Tibial nerve (tissue), 4 donors: ENCODE measurements at regions not wholly inside any gene's neighbourhood (a gene's known extent, or its start where the extent isn't known, plus 50 kb on each side); places are given as distances from the start of the nearest gene placed in this dataset.
"Not testable (repeated sequence)": the region's sequence is repeated elsewhere in the genome, so short reads cannot be mapped to it uniquely, and the experiment has no call there.

ENCODE experiments used
- DNase-seq, 2 donors: peaks; one replicate each; pipeline ENCODE4 v3.0.0-alpha.2; 2019; ENCODE audit warnings: low spot score in 2 of 2
- H3K27ac ChIP-seq, 4 donors: fragments of 200-600 bp; sonication (generic) in 3 of 4; one replicate each; pipeline ENCODE4 v1.5.1; 2017 to 2019; ENCODE audit warnings: mild to moderate bottlenecking in 1 of 4
- H3K27me3 ChIP-seq, 2 donors: fragments of 200-600 bp; sonication (generic) in 1 of 2; one replicate each; pipeline versions ENCODE4 v1.5.1 to v1.6.0; 2017 to 2019
- H3K36me3 ChIP-seq, 3 donors: fragments of 200-600 bp; sonication (generic); one replicate each; pipeline ENCODE4 v1.5.1; 2018 to 2019
- H3K4me1 ChIP-seq, 4 donors: fragments of 200-600 bp; sonication (generic) in 3 of 4; one replicate each; pipeline ENCODE4 v1.5.1; 2017 to 2019
- H3K4me3 ChIP-seq, 4 donors: fragments of 200-600 bp; sonication (generic) in 3 of 4; one replicate each; pipeline ENCODE4 v1.5.1; 2017 to 2019; ENCODE audit warnings: mild to moderate bottlenecking in 1 of 4, moderate library complexity in 1 of 4
- H3K9me3 ChIP-seq, 4 donors: fragments of 200-600 bp; sonication (generic) in 3 of 4; one replicate each; pipeline ENCODE4 v1.5.1; 2017 to 2019
- WGBS, 2 donors: methylation state at CpG; one replicate each; pipeline ENCODE4 v1.1.5; 2018; 5-methylcytosine and 5-hydroxymethylcytosine counted together
- TF ChIP-seq, protein P1 (sequence below), 5 experiments: fragments of 200-600 bp in 3 of 5; fragments of 450-650 bp in 2 of 5; sonication (generic) in 3 of 5; IDR thresholded peaks; one replicate each; pipeline ENCODE4 v1.5.1; 2016 to 2019; ENCODE audit warnings: antibody characterized with exemption in 5 of 5, mild to moderate bottlenecking in 3 of 5, moderate library complexity in 2 of 5

DNA sequence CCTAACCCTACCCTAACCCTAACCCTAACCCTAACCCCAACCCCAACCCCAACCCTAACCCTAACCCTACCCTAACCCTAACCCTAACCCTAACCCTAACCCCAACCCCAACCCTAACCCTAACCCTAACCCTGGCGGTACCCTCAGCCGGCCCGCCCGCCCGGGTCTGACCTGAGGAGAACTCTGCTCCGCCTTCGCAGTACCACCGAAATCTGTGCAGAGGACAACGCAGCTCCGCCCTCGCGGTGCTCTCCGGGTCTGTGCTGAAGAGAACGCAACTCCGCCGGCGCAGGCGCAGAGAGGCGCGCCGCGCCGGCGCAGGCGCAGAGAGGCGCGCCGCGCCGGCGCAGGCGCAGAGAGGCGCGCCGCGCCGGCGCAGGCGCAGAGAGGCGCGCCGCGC is 56.1 kb upstream of the IQSEC3 start:
- WGBS, 2 donors: 93% methylated on average over 31 of the region's 43 CpGs; no CpG with 5 or more reads in 1 of the 2 donors
- H3K36me3 ChIP-seq, H3K27me3 ChIP-seq, H3K4me1 ChIP-seq, H3K4me3 ChIP-seq, H3K9me3 ChIP-seq, DNase-seq, H3K27ac ChIP-seq: not testable (repeated sequence)

DNA sequence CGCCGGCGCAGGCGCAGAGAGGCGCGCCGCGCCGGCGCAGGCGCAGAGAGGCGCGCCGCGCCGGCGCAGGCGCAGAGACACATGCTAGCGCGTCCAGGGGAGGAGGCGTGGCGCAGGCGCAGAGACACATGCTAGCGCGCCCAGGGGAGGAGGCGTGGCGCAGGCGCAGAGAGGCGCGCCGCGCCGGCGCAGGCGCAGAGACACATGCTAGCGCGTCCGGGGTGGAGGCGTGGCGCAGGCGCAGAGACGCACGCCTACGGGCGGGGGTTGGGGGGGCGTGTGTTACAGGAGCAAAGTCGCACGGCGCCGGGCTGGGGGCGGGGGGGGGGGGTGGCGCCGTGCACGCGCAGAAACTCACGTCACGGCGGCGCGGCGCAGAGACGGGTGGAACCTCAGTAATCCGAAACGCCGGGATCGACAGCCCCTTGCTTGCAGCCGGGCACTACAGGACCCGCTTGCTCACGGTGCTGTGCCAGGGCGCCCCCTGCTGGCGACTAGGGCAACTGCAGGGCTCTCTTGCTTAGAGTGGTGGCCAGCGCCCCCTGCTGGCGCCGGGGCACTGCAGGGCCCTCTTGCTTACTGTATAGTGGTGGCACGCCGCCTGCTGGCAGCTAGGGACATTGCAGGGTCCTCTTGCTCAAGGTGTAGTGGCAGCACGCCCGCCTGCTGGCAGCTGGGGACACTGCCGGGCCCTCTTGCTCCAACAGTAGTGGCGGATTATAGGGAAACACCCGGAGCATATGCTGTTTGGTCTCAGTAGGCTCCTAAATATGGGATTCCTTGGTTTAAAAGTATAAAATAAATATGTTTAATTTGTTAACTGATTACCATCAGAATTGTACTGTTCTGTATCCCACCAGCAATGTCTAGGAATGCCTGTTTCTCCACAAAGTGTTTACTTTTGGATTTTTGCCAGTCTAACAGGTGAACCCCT is 55.4 kb upstream of the IQSEC3 start:
- not testable (repeated sequence) for H3K4me1 ChIP-seq, H3K4me3 ChIP-seq, H3K9me3 ChIP-seq, H3K36me3 ChIP-seq, H3K27me3 ChIP-seq, DNase-seq, H3K27ac ChIP-seq
- WGBS, 2 donors: 84% methylated on average over 42 of the region's 81 CpGs; no CpG with 5 or more reads in 1 of the 2 donors
- TF ChIP-seq, protein P1, sequence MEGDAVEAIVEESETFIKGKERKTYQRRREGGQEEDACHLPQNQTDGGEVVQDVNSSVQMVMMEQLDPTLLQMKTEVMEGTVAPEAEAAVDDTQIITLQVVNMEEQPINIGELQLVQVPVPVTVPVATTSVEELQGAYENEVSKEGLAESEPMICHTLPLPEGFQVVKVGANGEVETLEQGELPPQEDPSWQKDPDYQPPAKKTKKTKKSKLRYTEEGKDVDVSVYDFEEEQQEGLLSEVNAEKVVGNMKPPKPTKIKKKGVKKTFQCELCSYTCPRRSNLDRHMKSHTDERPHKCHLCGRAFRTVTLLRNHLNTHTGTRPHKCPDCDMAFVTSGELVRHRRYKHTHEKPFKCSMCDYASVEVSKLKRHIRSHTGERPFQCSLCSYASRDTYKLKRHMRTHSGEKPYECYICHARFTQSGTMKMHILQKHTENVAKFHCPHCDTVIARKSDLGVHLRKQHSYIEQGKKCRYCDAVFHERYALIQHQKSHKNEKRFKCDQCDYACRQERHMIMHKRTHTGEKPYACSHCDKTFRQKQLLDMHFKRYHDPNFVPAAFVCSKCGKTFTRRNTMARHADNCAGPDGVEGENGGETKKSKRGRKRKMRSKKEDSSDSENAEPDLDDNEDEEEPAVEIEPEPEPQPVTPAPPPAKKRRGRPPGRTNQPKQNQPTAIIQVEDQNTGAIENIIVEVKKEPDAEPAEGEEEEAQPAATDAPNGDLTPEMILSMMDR (IDR thresholded peaks at IDR 0.05): peak in 1 of 5 experiments; percentile 9

DNA sequence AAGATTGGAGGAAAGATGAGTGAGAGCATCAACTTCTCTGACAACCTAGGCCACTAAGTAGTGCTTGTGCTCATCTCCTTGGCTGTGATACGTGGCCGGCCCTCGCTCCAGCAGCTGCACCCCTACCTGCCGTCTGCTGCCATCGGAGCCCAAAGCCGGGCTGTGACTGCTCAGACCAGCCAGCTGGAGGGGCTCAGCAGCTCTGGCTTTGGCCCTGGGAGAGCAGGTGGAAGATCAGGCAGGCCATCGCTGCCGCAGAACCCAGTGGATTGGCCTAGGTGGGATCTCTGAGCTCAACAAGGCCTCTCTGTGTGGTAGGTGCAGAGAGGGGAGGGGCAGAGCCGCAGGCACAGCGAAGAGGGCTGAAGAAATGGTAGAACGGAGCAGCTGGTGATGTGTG is 54.3 kb upstream of the IQSEC3 start:
- not testable (repeated sequence) for H3K27ac ChIP-seq, H3K36me3 ChIP-seq, H3K4me3 ChIP-seq, H3K27me3 ChIP-seq, H3K9me3 ChIP-seq, H3K4me1 ChIP-seq
- peak in 1 of 2 donors; percentile 4 for DNase-seq
- WGBS, 2 donors: 92 to 94% methylated on average over 6 to 11 of the region's 11 CpGs

DNA sequence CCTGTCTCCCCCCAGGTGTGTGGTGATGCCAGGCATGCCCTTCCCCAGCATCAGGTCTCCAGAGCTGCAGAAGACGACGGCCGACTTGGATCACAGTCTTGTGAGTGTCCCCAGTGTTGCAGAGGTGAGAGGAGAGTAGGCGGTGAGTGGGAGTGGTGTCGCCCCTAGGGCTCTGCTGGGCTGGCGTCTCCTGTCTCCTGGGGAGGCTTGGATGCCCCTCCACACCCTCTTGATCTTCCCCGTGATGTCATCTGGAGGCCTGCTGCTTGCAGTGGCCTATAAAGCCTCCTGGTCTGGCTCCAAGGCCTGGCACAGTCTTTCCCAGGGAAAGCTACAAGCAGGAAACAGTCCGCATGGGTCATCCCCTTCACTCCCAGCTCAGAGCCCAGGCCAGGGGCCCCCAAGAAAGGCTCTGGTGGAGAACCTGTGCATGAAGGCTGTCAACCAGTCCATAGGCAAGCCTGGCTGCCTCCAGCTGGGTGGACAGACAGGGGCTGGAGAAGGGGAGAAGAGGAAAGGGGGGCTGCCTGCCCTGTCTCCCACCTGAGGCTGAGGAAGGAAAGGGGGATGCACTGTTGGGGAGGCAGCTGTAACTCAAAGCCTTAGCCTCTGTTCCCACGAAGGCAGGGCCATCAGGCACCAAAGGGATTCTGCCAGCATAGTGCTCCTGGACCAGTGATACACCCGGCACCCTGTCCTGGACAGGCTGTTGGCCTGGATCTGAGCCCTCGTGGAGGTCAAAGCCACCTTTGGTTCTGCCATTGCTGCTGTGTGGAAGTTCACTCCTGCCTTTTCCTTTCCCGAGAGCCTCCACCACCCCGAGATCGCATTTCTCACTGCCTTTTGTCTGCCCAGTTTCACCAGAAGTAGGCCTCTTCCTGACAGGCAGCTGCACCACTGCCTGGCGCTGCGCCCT is 53.6 kb upstream of the IQSEC3 start:
- H3K9me3 ChIP-seq, H3K4me1 ChIP-seq, H3K27me3 ChIP-seq, H3K27ac ChIP-seq, H3K4me3 ChIP-seq: not testable (repeated sequence)
- 83 to 88% methylated on average over 15 to 16 of the region's 16 CpGs for WGBS, 2 donors
- DNase-seq: peak in 1 of 2 donors; percentile 4
- peaks cover 0 to 16% (median 0%) of the 10 kb centered on the region in 3 donors for H3K36me3 ChIP-seq

DNA sequence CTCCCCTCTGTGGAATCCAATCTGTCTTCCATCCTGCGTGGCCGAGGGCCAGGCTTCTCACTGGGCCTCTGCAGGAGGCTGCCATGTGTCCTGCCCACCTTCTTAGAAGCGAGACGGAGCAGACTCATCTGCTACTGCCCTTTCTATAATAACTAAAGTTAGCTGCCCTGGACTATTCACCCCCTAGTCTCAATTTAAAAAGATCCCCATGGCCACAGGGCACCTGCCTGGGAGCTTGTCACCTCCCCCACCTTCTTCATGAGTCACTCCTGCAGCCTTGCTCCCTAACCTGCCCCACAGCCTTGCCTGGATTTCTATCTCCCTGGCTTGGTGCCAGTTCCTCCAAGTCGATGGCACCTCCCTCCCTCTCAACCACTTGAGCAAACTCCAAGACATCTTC is 52.7 kb upstream of the IQSEC3 start:
- H3K4me1 ChIP-seq, DNase-seq, H3K9me3 ChIP-seq, H3K27ac ChIP-seq, H3K4me3 ChIP-seq, H3K27me3 ChIP-seq: not testable (repeated sequence)
- 72 to 75% methylated on average over 5 of the region's 5 CpGs for WGBS, 2 donors
- H3K36me3 ChIP-seq: peaks cover 0 to 16% (median 0%) of the 10 kb centered on the region in 3 donors

DNA sequence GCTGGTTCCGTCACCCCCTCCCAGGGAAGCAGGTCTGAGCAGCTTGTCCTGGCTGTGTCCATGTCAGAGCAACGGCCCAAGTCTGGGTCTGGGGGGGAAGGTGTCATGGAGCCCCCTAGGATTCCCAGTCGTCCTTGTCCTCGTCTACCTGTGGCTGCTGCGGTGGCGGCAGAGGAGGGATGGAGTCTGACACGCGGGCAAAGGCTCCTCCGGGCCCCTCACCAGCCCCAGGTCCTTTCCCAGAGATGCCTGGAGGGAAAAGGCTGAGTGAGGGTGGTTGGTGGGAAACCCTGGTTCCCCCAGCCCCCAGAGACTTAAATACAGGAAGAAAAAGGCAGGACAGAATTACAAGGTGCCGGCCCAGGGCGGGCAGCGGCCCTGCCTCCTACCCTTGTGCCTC is 51.9 kb upstream of the IQSEC3 start:
- not testable (repeated sequence) for H3K9me3 ChIP-seq, H3K27ac ChIP-seq, DNase-seq, H3K4me3 ChIP-seq, H3K27me3 ChIP-seq, H3K4me1 ChIP-seq
- peaks cover 0 to 16% (median 0%) of the 10 kb centered on the region in 3 donors for H3K36me3 ChIP-seq
- WGBS, 2 donors: 90 to 91% methylated on average over 9 to 10 of the region's 12 CpGs

DNA sequence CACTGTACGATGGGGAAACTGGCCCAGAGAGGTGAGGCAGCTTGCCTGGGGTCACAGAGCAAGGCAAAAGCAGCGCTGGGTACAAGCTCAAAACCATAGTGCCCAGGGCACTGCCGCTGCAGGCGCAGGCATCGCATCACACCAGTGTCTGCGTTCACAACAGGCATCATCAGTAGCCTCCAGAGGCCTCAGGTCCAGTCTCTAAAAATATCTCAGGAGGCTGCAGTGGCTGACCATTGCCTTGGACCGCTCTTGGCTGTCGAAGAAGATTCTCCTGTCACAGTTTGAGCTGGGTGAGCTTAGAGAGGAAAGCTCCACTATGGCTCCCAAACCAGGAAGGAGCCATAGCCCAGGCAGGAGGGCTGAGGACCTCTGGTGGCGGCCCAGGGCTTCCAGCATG is 51.2 kb upstream of the IQSEC3 start:
- not testable (repeated sequence) for H3K4me1 ChIP-seq, H3K4me3 ChIP-seq, DNase-seq, H3K27ac ChIP-seq, H3K9me3 ChIP-seq, H3K27me3 ChIP-seq
- H3K36me3 ChIP-seq: peaks cover 0 to 16% (median 0%) of the 10 kb centered on the region in 3 donors
- WGBS, 2 donors: no CpG with 5 or more reads among the region's 9 CpGs

DNA sequence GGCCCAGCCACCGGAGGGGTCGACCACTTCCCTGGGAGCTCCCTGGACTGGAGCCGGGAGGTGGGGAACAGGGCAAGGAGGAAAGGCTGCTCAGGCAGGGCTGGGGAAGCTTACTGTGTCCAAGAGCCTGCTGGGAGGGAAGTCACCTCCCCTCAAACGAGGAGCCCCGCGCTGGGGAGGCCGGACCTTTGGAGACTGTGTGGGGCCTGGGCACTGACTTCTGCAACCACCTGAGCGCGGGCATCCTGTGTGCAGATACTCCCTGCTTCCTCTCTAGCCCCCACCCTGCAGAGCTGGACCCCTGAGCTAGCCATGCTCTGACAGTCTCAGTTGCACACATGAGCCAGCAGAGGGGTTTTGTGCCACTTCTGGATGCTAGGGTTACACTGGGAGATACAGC is 50.5 kb upstream of the IQSEC3 start:
- not testable (repeated sequence) for H3K4me3 ChIP-seq, H3K4me1 ChIP-seq, H3K27ac ChIP-seq, H3K27me3 ChIP-seq, DNase-seq, H3K9me3 ChIP-seq
- WGBS, 2 donors: 83% methylated on average over 2 of the region's 9 CpGs; no CpG with 5 or more reads in 1 of the 2 donors
- peaks cover 0 to 16% (median 0%) of the 10 kb centered on the region in 3 donors for H3K36me3 ChIP-seq

DNA sequence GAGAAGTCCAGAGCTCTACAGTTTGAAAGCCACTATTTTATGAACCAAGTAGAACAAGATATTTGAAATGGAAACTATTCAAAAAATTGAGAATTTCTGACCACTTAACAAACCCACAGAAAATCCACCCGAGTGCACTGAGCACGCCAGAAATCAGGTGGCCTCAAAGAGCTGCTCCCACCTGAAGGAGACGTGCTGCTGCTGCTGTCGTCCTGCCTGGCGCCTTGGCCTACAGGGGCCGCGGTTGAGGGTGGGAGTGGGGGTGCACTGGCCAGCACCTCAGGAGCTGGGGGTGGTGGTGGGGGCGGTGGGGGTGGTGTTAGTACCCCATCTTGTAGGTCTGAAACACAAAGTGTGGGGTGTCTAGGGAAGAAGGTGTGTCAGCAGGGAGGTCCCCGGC is 50.0 kb upstream of the IQSEC3 start:
- WGBS, 2 donors: 93% methylated on average over 7 of the region's 9 CpGs; no CpG with 5 or more reads in 1 of the 2 donors
- H3K4me3 ChIP-seq, DNase-seq, H3K9me3 ChIP-seq, H3K27ac ChIP-seq, H3K27me3 ChIP-seq: not testable (repeated sequence)
- Histone ChIP-seq H3K4me1 (peaks cover 0 to 14% (median 5%) of the 10 kb centered on the region in 4 donors), H3K36me3 (peaks cover 0 to 21% (median 0%) of the 10 kb centered on the region in 3 donors)
